ENCODE measurements at regions not wholly inside any gene's neighbourhood (a gene's known extent, or its start where the extent isn't known, plus 50 kb on each side); places are given as distances from the start of the nearest gene placed in this dataset.

GRCh38 chr2:168327328-168327727 lies 79.9 kb upstream of the STK39 start:
- no peaks in the 10 kb centered on the region for H4K20me1 ChIP-seq (ENCODE audit: insufficient read depth, low read length)
- WGBS (ENCODE audit: insufficient coverage), result 100% methylated on average over 1 of the region's 3 CpGs

GRCh38 chr2:168328421-168328820 lies 81.0 kb upstream of the STK39 start:
- H3K27ac Mint-ChIP-seq, result no peak overlapping the region
- no peaks in the 10 kb centered on the region for H3K79me2 ChIP-seq (ENCODE audit: insufficient read depth, low read length)
- peaks cover 0 to 6% of the 10 kb centered on the region in 2 donors for H3K36me3 Mint-ChIP-seq
- no CpG with 5 or more reads among the region's 2 CpGs for WGBS (ENCODE audit: insufficient coverage)
- H3K4me1 ChIP-seq (ENCODE audit: control insufficient read depth in 1 of 2, insufficient read depth in 2 of 2, low read length in 2 of 2), result no peaks in the 10 kb centered on the region
- H3K27me3 Mint-ChIP-seq (ENCODE audit: low read depth in 3 of 3), result peaks cover 0 to 2% (median 0%) of the 10 kb centered on the region in 3 donors
- H4K20me1 ChIP-seq (ENCODE audit: insufficient read depth, low read length), result no peaks in the 10 kb centered on the region
- TF ChIP-seq CTCF (IDR thresholded peaks at IDR 0.05), result no peak
- H3K9me3 Mint-ChIP-seq, result peaks cover 17 to 35% (median 32%) of the 10 kb centered on the region in 7 donors
- H3K27me3 ChIP-seq (ENCODE audit: control insufficient read depth in 2 of 2, insufficient read depth in 2 of 2, low read length in 2 of 2), result no peaks in the 10 kb centered on the region
- H3K4me3 Mint-ChIP-seq, result no peak overlapping the region
- H3K36me3 ChIP-seq (replicated peaks in 1 of 2; ENCODE audit: control insufficient read depth in 1 of 2, insufficient read depth in 2 of 2, low read length in 2 of 2), result no peaks in the 10 kb centered on the region
- H3K4me2 ChIP-seq (replicated peaks; ENCODE audit: extremely low read depth, low read length, poor library complexity, severe bottlenecking), result no peak overlapping the region
- peaks cover 6 to 23% of the 10 kb centered on the region in 2 donors for H3K9me3 ChIP-seq (replicated peaks in 1 of 2; ENCODE audit: control insufficient read depth in 1 of 2, insufficient read depth in 1 of 2, low read length in 2 of 2)
- no peak overlapping the region for H2AFZ ChIP-seq (ENCODE audit: insufficient read depth, low read depth, low read length, poor library complexity, severe bottlenecking)
- no peak for DNase-seq
- no peak overlapping the region for H3K9ac ChIP-seq (ENCODE audit: insufficient read depth, low read length, poor library complexity, severe bottlenecking)
- intact Hi-C loops (cut with micrococcal nuclease), result no loop called here
- H3K4me3 ChIP-seq (replicated peaks in 1 of 3; ENCODE audit: low read depth in 2 of 3, low read length in 3 of 3), result no peak overlapping the region
- H3K27ac ChIP-seq (ENCODE audit: low read depth in 1 of 2, low read length in 2 of 2), result no peak overlapping the region
- H3K4me1 Mint-ChIP-seq, result no peaks in the 10 kb centered on the region

More at GRCh38 chr2:168327328-168327727, 79.9 kb upstream of the STK39 start:
- no peak overlapping the region for H3K27ac Mint-ChIP-seq
- H3K9me3 Mint-ChIP-seq, result peaks cover 17 to 35% (median 30%) of the 10 kb centered on the region in 7 donors
- H3K36me3 Mint-ChIP-seq, result peaks cover 0 to 6% of the 10 kb centered on the region in 2 donors
- Histone ChIP-seq H3K27me3 (ENCODE audit: control insufficient read depth in 2 of 2, insufficient read depth in 2 of 2, low read length in 2 of 2) (no peaks in the 10 kb centered on the region), H3K9me3 (replicated peaks in 1 of 2; ENCODE audit: control insufficient read depth in 1 of 2, insufficient read depth in 1 of 2, low read length in 2 of 2) (peaks cover 6 to 23% of the 10 kb centered on the region in 2 donors), H3K36me3 (replicated peaks in 1 of 2; ENCODE audit: control insufficient read depth in 1 of 2, insufficient read depth in 2 of 2, low read length in 2 of 2) (no peaks in the 10 kb centered on the region), H3K4me2 (replicated peaks; ENCODE audit: extremely low read depth, low read length, poor library complexity, severe bottlenecking) (no peak overlapping the region), H3K4me3 (replicated peaks in 1 of 3; ENCODE audit: low read depth in 2 of 3, low read length in 3 of 3) (no peak overlapping the region), H3K27ac (ENCODE audit: low read depth in 1 of 2, low read length in 2 of 2) (no peak overlapping the region), H3K4me1 (ENCODE audit: control insufficient read depth in 1 of 2, insufficient read depth in 2 of 2, low read length in 2 of 2) (no peaks in the 10 kb centered on the region), H2AFZ (ENCODE audit: insufficient read depth, low read depth, low read length, poor library complexity, severe bottlenecking) (no peak overlapping the region), H3K79me2 (ENCODE audit: insufficient read depth, low read length) (no peaks in the 10 kb centered on the region), H3K9ac (ENCODE audit: insufficient read depth, low read length, poor library complexity, severe bottlenecking) (no peak overlapping the region)
- TF ChIP-seq CTCF (IDR thresholded peaks at IDR 0.05), result no peak
- H3K4me3 Mint-ChIP-seq, result no peak overlapping the region
- H3K4me1 Mint-ChIP-seq, result no peaks in the 10 kb centered on the region
- intact Hi-C loops (cut with micrococcal nuclease), result no loop called here
- no peak for DNase-seq
- H3K27me3 Mint-ChIP-seq (ENCODE audit: low read depth in 3 of 3), result peaks cover 0 to 2% (median 0%) of the 10 kb centered on the region in 3 donors
